GM21526 (cell line): ENCODE measurements at regions not wholly inside any gene's neighbourhood (a gene's known extent, or its start where the extent isn't known, plus 50 kb on each side); places are given as distances from the start of the nearest gene placed in this dataset.

Source experiments
- ATAC-seq: cut with Tn5 transposase; IDR thresholded peaks from one replicate; pipeline ENCODE4 v1.9.1; 2021; ENCODE audit warnings: moderate library complexity; ENCODE audit not compliant: unreplicated experiment, low FRiP score

DNA sequence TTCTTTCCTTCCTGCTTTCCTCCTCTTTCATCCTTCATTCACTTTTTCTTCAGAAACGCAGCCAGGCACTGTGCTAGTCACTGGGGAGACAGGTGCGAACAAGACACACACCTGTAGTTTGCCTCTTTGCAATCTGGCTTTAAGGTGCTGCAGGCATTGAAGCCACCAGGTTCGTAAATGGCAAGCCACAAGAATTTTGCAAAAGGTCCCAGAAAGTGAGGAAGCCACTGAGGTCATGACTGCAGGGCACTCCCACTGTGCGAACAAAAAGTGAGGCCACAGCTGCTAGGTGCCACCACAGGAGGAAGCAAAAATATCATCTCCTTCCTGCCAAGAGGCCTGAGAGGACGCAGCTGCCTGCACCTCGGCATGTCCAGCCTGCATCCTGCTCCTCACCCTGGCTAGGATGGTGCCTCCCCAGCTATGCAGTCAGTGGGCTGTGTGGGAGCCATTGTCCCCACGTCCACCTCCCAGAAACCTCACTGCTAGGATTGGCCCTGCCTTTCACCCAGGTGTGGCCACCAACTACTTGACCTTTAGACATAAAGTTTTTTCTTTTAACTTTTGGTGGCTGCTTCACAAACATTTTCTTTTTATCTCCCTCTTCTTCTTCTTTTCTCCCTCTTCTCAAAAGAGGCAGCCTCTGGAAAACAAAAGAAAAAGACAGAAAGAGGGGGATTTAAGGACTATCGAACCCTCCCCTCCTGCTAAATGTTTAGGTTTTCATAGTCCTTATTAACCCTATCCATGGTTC is 230.8 kb downstream of the BCAS1 start:
- peak; percentile 64 for ATAC-seq

DNA sequence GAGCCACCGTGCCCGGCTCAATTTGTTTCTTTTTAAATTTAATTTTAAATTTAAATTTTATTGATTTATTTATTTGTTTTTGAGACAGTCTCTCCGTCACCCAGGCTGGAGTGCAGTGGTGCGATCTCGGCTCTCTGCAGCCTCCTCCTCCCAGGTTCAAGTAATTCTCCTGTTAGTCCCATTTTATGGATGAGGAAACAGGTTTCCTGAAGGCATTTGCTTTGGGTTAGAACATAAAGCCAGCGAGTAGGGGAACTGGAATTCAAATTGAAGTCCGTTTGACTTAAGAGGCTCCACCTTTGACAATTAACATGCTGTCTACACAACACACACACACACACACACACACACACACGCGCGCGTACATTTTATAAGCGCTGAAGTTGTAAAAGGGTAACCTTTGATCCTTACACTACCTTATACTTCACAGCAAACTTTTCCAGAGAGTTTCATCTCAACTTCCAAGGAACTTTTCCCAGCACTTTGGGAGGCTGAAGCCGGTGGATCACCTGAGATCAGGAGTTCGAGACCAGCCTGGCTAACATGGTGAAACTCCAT is 232.0 kb downstream of the BCAS1 start:
- ATAC-seq, result no peak

DNA sequence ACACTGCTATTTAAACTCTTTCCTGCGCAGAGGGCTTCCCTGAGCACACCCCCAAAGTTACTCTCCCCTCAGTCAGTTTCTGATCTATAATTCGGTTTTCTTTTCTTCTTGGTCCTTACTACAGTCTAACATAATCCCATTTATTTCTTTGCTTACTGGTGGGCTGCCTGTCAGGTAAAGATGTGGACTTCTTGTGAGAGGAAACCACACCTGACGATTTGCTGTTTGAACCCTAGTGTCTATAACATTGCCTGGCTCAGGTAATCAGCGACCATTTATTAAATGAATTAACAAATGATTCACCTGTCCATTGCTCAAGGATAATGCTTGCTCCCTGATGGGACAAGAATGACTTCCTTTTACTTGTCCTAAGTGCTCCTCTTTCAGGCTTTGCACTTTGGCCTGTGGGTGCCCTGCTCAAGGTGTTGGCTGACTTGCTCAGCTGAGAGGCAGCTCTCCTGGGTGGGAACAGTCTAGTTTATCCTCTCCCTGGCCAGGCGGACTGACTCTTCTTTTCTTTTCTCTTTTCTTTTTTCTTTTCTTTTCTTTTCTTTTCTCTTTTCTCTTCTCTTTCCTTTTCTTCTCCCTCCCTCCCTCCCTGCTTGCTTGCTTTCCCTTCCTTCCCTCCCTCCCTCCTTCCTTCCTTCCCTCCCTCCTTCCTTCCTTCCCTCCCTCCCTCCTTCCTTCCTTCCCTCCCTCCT is 233.1 kb downstream of the BCAS1 start:
- ATAC-seq, result no peak

DNA sequence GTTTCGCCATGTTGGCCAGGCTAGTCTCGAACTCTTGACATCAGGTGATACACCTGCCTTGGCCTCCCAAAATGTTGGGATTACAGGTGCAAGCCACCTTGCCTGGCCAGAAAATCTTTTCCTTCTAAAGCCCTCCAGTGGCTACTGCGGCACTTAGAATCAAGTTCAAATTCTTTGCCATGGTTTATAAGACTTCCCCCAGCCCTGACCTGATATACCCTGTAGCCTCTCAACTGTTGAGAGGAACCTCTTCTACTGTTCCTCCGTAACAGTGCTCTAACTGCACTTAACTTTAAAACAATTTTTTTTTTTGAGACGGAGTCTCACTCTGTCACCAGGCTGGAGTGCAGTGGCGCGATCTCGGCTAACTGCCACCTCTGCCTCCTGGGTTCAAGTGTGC is 235.6 kb downstream of the BCAS1 start:
- no peak for ATAC-seq

DNA sequence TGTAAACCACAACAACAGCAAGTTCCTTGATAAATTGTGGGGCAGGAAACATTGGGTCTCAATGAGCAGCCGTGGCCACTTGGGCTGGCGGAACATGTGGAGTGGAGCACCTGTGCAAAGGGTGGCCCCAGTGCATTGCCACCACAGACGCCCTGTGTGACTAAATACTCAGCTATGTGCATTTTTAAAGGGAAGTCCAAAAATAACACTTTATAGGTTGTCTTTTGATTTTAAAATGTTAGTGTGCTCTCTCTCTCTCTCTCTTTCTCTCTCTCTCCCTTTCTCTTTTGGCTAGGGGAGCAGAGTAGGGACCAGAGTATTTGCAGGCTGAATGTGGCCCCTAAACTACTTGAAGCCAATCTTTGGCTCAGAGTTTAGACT is 236.3 kb downstream of the BCAS1 start:
- no peak for ATAC-seq

DNA sequence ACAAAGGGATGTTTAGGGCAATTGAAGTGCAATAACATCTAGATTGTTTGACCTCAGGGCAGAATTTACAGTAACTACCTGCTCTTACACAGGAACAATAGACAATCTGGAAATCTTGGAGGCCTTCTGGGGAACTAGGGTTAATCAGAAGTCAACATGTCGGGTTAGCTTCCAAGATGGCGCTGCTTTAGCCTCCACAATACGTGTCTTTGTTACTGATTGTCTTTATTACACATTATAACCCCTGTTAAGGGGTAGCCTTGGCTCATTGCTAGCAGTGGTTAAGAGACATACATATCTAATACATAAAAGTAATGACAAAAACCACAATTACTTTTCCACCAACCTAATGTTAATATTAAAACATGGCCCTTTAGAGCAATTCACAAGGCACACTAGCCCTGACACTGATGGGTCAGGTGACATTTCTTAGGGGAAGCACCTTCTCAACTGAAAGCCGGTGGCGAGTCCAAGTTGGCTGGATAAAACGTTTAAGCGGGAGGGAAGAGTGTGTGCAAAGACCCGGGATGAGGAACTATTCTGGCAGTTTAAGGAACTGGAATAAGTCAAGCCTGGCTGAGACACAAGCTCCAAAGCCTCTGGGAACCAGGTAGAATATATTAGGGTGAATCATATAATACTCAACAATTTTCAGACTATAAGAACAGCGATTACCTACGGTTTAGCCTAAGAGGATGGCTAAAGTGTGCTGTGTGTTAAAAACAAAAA is 236.9 kb downstream of the BCAS1 start:
- ATAC-seq, result no peak

DNA sequence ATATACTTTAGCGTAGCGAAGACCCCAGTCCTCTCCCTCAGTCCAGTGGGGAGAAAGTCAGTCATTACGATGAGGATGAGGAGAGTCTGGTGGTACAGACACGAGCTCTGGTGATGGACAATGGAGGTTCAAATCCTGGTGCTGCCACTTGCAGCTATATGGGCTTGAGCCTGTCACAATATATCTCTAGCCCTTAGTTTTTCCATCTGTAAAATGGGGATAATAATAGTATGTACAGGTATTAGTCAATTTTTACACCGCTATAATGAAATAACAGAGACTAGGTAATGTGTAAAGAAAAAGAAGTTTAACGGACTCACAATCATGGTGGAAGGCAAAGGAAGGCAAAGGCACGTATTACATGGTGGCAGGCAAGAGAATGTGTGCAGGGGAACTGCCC is 237.9 kb downstream of the BCAS1 start:
- ATAC-seq, result no peak

DNA sequence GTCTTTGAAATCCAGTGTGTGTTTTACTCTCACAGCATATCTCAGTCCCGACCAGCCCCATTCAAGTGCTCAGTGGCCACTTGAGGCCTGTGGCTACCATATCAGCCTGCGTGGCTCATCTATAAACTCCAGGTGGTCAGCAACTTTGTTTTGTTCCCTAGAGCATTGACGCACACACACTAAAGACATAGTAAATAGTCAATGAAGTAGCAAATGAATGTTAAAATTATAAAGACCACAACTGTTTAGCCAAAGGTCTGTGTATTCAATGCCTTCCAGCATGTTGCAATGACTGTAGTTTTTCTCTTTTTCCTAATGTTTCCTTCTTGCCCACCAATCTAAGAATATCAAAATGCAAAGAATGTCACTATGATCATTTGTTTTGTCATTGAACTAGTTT is 238.2 kb upstream of the ZNF217 start:
- ATAC-seq, result no peak

DNA sequence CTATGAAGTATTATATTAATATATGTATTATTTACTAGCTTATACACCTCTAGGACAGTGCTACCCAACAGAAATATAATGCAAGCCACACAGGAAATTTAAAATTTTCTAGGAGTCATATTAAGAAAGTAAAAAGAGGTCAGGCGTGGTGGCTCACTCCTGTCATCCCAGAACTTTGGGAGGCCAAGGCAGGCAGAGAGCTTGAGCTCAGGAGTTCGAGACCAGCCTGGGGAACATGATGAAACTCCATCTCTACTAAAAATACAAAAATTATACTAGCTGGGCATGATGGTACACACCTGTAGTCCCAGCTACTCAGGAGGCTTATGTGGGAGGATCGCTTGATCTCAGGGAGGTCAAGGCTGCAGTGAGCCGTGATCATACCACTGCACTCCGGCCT is 237.6 kb upstream of the ZNF217 start:
- ATAC-seq, result no peak

DNA sequence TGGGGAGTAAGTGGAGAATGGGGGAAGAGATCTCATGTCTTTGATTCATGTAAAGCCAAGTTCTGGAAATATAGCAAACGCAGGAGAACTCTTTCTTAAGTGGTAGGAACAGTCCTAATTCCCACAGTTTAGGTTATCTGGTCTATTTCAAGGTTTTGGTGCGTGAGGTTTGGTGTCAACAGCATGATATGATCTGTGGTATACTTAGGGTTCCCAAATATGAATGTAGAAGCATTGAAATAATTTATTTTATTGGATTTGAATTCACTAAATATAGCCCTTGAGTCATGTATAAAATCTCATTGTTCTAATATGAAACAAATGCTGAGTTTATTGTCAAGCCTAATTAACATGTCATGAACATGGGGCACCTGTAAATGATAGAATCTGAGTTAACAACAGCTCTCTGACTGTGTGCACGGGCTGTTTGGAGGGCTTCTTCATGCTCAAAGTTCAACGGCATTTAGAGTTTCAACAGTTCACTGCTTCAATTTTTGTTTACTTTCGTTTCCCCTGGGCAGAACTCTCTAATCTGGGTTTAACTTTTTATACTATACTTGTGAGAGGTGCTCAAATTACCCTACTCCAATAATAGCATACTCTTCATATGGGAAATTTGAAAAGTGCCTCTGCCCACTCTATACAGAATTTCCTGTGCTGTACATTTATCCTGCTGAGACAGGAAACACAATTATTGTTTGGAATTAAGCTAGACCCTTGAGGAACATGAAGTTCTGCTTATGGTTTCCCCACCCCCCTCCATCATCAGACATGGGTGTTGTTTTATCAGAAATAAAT is 236.3 kb upstream of the ZNF217 start:
- ATAC-seq, result peak; percentile 38

DNA sequence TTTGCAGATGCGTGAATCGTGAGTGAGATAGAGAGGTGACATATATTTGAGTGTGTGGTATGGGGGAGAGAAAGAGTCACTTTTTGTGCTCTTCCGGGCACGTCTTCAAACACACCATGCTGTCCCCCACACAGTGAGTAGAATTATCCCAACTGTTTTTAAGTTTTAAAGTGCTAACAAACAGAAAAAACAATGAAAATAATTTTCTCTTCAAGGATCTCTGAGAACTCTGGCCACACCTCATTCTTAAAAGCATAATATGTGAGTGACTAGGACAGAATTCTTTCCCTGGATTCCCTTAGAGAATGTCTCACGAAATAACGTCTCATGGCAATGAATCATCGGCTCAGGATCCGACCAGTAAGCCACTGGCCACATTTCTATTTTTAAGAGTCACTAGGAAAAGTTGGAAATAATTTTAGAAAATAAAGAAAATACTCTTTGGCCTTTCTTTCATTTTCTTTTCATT is 235.7 kb upstream of the ZNF217 start:
- ATAC-seq, result no peak

DNA sequence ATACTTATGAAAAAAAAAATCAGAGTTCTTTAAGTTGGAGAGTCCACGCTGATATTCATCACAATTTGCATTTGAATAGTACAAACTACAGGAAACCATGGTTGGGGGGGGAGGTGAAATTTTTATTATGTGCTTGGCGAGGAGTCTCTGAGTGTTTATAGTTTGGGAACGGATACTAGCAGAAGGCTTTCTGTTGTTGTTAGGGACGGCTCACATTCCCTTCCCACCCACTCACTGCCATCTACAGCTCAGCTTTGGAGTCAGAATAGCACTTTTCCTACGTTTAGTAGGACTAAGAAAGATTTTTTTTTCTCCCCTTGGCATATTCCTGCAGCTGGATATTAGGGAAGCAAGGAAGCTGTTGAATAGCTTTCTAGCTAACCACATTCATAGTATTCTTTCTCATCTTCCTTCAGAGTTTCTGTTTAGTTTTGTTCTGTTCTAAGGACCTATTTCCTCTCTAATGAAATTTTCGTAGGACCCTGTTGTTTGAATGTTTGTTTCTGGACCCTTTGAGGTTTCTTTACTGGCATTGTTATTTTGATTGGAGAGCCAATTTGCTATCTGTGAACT is 235.1 kb upstream of the ZNF217 start:
- no peak for ATAC-seq

DNA sequence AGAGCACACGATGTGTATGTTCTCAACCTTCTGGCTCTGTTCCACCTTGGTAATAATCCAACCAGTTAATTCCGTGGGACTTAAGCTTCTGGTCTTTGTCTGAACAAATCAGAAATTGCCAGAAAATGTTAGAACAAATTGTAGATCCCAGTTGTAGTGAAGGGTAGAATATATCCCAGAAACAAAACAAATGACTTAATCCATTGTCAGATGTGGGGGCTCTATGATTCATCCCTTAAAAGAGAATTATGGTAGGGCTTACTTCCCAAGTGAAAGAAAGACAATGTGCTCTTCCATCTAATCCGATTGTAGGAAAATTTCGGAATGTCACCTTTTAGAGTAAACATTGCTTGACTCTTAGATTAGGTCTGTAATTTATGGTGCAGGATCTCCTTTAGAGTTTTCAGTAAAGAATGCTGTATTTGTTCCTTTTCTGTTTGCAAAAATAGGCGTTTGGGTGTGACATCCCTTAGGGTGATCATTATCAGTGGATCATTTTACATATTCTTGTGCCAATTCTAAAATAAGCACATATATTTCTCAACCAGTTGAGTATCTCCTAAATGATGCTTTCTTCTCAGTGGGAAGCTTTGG is 234.5 kb upstream of the ZNF217 start:
- ATAC-seq, result no peak

DNA sequence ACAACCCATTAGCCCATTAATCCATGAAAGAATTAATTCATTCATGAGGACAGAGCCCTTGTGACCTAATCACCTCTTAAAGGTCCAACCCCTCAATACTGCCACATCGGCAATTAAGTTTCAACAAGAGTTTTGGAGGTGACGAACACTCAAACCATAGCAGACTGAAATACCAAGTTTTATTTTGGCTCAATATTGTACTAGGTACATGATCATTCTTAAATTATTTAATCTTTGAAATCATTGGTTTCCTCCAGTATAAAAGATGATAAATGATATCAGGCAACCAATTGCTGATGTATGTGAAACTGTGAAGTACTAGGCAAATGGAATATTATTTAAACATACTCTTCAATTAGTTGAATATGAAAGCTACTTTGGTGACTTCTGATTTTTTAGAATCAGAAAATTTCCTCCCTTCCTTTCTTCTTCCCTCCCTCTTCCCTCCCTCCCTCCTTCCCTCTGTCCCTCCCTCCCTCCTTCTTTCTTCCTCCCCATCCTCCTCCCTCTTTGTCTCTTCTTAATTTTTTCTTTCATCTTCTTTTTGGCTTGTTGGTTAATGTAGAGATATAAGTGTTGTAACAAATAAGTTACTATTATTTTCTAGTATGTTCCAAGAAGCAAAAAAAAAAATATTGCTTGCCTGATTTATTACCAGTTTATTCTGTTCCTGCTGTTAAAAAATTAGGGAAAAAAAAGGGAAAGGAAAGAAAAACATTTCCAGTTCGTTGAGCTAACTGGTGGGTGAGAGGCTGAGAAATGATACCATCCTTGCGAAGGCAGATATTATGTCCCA is 233.9 kb upstream of the ZNF217 start:
- peak; percentile 10 for ATAC-seq

DNA sequence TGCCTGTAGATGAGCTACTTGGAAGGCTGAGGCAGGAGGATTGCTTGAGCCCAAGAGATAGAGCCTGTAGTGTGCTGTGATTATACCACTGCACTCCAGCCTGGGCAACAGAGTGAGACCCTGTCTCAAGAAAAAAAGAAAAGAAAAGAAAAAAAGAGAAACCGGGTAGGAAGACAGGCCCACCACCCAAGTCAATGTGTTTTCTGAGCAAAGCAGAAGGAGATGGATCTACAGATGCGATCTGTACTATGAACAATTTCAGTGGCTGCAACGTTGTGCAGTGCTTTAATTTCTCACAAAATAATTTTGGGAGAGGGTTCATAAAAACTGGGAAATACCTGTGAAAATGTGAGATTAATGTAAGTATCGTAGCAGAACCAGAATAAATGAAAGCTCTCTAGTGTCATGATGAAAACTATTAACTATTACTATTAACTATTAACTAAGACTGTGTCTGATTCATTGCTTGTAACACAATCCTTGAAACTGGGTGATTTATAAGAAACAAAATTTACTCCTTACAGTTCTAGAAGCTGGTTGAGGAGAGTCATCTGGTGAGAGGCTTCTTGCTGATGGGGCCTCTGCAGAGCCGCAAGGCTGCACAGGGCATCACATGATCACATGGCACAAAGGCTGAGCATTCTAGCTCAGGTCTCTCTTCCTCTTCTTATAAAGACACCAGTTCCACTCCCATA is 233.1 kb upstream of the ZNF217 start:
- peak; percentile 63 for ATAC-seq

DNA sequence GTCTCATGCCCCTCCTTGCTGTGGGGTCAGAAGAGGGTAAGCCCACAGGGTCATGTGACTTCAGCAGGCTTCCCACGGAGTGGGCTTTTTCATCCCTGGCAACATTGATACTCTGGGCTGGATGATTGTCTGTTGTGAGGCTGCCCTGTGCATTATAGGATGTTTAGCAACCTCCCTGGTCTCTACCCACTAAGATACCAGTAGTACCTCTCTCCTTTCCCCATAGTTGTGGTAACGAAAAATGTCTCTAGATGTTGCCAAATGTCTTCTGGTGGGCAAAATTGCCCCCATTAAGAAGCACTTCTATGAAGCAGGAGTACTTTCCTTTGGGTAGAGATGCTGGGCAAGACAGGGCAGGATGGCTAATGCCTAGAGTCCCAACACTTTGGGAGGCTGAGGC is 232.5 kb upstream of the ZNF217 start:
- ATAC-seq, result no peak

DNA sequence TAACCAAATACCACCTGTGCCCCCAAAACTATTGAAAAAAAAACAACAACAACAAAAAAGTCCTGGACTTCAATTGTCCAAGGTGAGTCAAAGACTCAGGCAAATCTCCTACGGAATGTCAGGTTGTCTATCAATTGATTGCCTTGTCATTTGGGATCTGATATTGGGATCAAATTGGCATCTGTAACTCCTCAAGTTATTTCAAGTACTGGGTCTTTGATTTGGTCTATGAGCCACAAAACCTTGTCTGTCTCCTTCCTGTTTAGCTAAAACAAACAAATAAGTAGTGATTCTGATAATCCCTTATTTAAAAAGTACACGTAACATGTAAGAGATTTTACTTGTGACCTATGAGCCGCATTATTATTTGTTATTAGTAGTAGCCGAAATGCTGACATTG is 231.6 kb upstream of the ZNF217 start:
- no peak for ATAC-seq

DNA sequence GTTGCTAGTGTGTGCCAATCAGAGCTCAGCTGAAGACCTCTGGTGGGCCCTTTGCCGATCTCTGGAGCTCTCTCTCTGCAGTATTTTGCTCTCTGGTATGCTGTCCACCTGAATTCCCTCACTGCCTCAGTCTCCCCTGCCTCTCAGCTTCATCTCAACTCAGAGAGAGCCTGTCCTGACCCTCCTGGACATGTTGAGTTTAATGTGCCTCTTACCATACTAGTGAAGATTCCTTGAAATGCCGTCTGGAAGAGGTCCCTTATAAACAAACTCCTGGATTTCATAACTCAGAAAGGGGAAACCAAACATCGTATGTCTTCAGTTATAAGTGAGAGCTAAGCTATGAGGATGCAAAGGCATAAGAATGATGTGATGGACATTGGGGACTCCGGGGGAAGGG is 231.1 kb upstream of the ZNF217 start:
- ATAC-seq, result no peak
